SK-N-SH (cell line): ENCODE measurements at regions not wholly inside any gene's neighbourhood (a gene's known extent, or its start where the extent isn't known, plus 50 kb on each side); places are given as distances from the start of the nearest gene placed in this dataset.

ENCODE experiments used
- CTCF ChIA-PET: fragments of 300-600, 350-600 bp; formaldehyde crosslinking; extraction: SDS; loops from one replicate; lab custom pipeline; 2021; lab: Yijun Ruan, JAX
- POLR2A ChIA-PET: fragments of 350-600 bp; sonication (Branson Sonifier 250); formaldehyde crosslinking; extraction: SDS; loops from one replicate; lab custom pipeline; 2020; ENCODE audit warnings: antibody characterized with exemption, inconsistent platforms; lab: Yijun Ruan, JAX
- DNase-seq: peaks from one replicate; pipeline ENCODE4 v3.0.0; 2012
- H2AFZ ChIP-seq: fragments of 200-600 bp; sonication (generic); 2 replicates; pipeline ENCODE4 v1.8.1; 2016; ENCODE audit warnings: antibody characterized with exemption, mild to moderate bottlenecking, low read depth
- H3F3A ChIP-seq: fragments of 200-600 bp; sonication (generic); replicated peaks from 2 replicates; pipeline ENCODE3; 2016; ENCODE audit warnings: antibody characterized with exemption, mild to moderate bottlenecking; ENCODE audit not compliant: insufficient read depth
- H3K27ac ChIP-seq, 2 experiments: fragments of 200-500 bp in 1 of 2; fragments of 200-600 bp in 1 of 2; sonication (Bioruptor generic) in 1 of 2; sonication (generic), shearing (Covaris generic) in 1 of 2; 2 replicates each; pipeline versions ENCODE4 v1.5.1 to v1.6.1; 2014 to 2016; ENCODE audit warnings: low read depth in 2 of 2, inconsistent platforms in 1 of 2, low read length in 1 of 2, mild to moderate bottlenecking in 1 of 2, mixed read lengths in 1 of 2
- H3K27me3 ChIP-seq: fragments of 200-600 bp; sonication (generic), shearing (Covaris generic); 2 replicates; pipeline ENCODE4 v1.6.1; 2016; ENCODE audit warnings: mixed run types; ENCODE audit not compliant: insufficient read depth
- H3K36me3 ChIP-seq, 2 experiments: fragments of 200-500 bp in 1 of 2; fragments of 200-600 bp in 1 of 2; sonication (Bioruptor generic) in 1 of 2; sonication (generic) in 1 of 2; replicated peaks in 1 of 2; 2 replicates each; pipeline versions ENCODE3 to v1.5.1; 2014 to 2016; ENCODE audit warnings: low read length in 1 of 2, mild to moderate bottlenecking in 1 of 2; ENCODE audit not compliant: insufficient read depth in 2 of 2, control insufficient read depth in 1 of 2
- H3K4me1 ChIP-seq, 2 experiments: fragments of 200-500 bp in 1 of 2; fragments of 200-600 bp in 1 of 2; sonication (Bioruptor generic) in 1 of 2; sonication (generic), shearing (Covaris generic) in 1 of 2; 2 replicates each; pipeline versions ENCODE4 v1.5.1 to v1.6.1; 2014 to 2016; ENCODE audit warnings: low read depth in 1 of 2, low read length in 1 of 2, mixed run types in 1 of 2; ENCODE audit not compliant: insufficient read depth in 2 of 2, control insufficient read depth in 1 of 2
- H3K4me2 ChIP-seq: fragments of 200-600 bp; sonication (generic), shearing (Covaris generic); 2 replicates; pipeline ENCODE4 v1.6.1; 2017; ENCODE audit warnings: mixed run types
- H3K4me3 ChIP-seq, 2 experiments: fragments of 200-500 bp in 1 of 2; fragments of 200-600 bp in 1 of 2; sonication (Bioruptor generic) in 1 of 2; sonication (generic), shearing (Covaris generic) in 1 of 2; 2 replicates each; pipeline versions ENCODE4 v1.5.1 to v1.8.1; 2014 to 2016; ENCODE audit warnings: low read depth in 2 of 2, inconsistent platforms in 1 of 2, low read length in 1 of 2, mild to moderate bottlenecking in 1 of 2, mixed read lengths in 1 of 2, moderate library complexity in 1 of 2
- H3K79me2 ChIP-seq: fragments of 200-600 bp; sonication (generic); 2 replicates; pipeline ENCODE4 v1.8.1; 2017; ENCODE audit warnings: mild to moderate bottlenecking; ENCODE audit not compliant: insufficient read depth
- H3K9ac ChIP-seq: fragments of 200-600 bp; sonication (generic); 2 replicates; pipeline ENCODE4 v1.6.1; 2017; ENCODE audit warnings: mixed run types
- H3K9me2 ChIP-seq: fragments of 200-600 bp; sonication (generic); 2 replicates; pipeline ENCODE4 v1.6.1; 2017; ENCODE audit warnings: mixed run types
- H3K9me3 ChIP-seq: fragments of 200-600 bp; sonication (generic); 2 replicates; pipeline ENCODE4 v1.6.1; 2017; ENCODE audit warnings: mixed run types, mild to moderate bottlenecking, moderate library complexity
- H4K20me1 ChIP-seq: fragments of 200-600 bp; sonication (generic); 2 replicates; pipeline ENCODE4 v1.6.1; 2017; ENCODE audit warnings: mild to moderate bottlenecking, mixed run types; ENCODE audit not compliant: insufficient read depth
- CHD2 ChIP-seq: fragments of 150-350 bp; IDR thresholded peaks from 2 replicates; pipeline ENCODE4 v1.6.1; 2018; ENCODE audit warnings: low read length; ENCODE audit not compliant: partially characterized antibody
- CTCF ChIP-seq: fragments of 200-600 bp; sonication (generic); IDR thresholded peaks from 2 replicates; pipeline ENCODE4 v1.6.1; 2017; ENCODE audit warnings: antibody characterized with exemption, mild to moderate bottlenecking, moderate library complexity
- ELF1 ChIP-seq: IDR thresholded peaks from 2 replicates; pipeline ENCODE4 v1.4.0; 2012
- EP300 ChIP-seq, 2 experiments: IDR thresholded peaks; 2 replicates each; pipeline versions ENCODE4 v1.4.0 to v1.6.1; 2012; ENCODE audit warnings: borderline replicate concordance in 1 of 2, low read depth in 1 of 2, low read length in 1 of 2
- EZH2phosphoT487 ChIP-seq: fragments of 200-600 bp; sonication (generic); IDR thresholded peaks from 2 replicates; pipeline ENCODE4 v1.6.1; 2017; ENCODE audit warnings: low read depth, mixed run types, mild to moderate bottlenecking, antibody characterized with exemption, moderate library complexity, borderline replicate concordance
- FOXJ3 ChIP-seq: sonication (generic); formaldehyde crosslinking; IDR thresholded peaks from 2 replicates; pipeline ENCODE4 v1.5.1; 2020; ENCODE audit warnings: mild to moderate bottlenecking, missing genetic modification reagents
- GABPA ChIP-seq: IDR thresholded peaks from 2 replicates; pipeline ENCODE4 v1.4.0; 2012; ENCODE audit warnings: low read depth, mild to moderate bottlenecking
- IRF3 ChIP-seq: fragments of 150-350 bp; IDR thresholded peaks from 2 replicates; pipeline ENCODE4 v1.6.1; 2016; ENCODE audit warnings: mild to moderate bottlenecking, low read depth, low read length
- MXI1 ChIP-seq: IDR thresholded peaks from 2 replicates; pipeline ENCODE4 v1.6.1; 2012; ENCODE audit warnings: mild to moderate bottlenecking, low read depth, low read length, improper control_type of control experiment
- NFIC ChIP-seq: IDR thresholded peaks from 2 replicates; pipeline ENCODE4 v1.4.0; 2012; ENCODE audit warnings: borderline replicate concordance
- RAD21 ChIP-seq: IDR thresholded peaks from 2 replicates; pipeline ENCODE4 v1.6.1; 2012; ENCODE audit warnings: mild to moderate bottlenecking, low read length
- REST ChIP-seq: IDR thresholded peaks from 2 replicates; pipeline ENCODE4 v1.6.1; 2012; ENCODE audit warnings: mild to moderate bottlenecking, low read depth, low read length, moderate library complexity
- RFX5 ChIP-seq: IDR thresholded peaks from 2 replicates; pipeline ENCODE4 v1.6.1; 2012; ENCODE audit warnings: mild to moderate bottlenecking, improper control_type of control experiment, low read length
- SIN3A ChIP-seq: IDR thresholded peaks from 2 replicates; pipeline ENCODE4 v1.6.1; 2012; ENCODE audit warnings: low read depth, mild to moderate bottlenecking, low read length, moderate library complexity, borderline replicate concordance
- TCF12 ChIP-seq: IDR thresholded peaks from 2 replicates; pipeline ENCODE4 v1.4.0; 2012
- TEAD4 ChIP-seq: IDR thresholded peaks from 2 replicates; pipeline ENCODE4 v1.4.0; 2012; ENCODE audit warnings: mild to moderate bottlenecking, borderline replicate concordance; ENCODE audit not compliant: insufficient read depth
- YY1 ChIP-seq: IDR thresholded peaks from 2 replicates; pipeline ENCODE4 v1.4.0; 2012; ENCODE audit warnings: low read depth, mild to moderate bottlenecking
- ZBTB33 ChIP-seq: IDR thresholded peaks from 2 replicates; pipeline ENCODE4 v1.4.0; 2012; ENCODE audit warnings: low read depth, borderline replicate concordance
- WGBS: methylation state at CpG from one replicate; pipeline ENCODE4 v1.1.6; 2017; ENCODE audit warnings: low lambda C conversion rate; 5-methylcytosine and 5-hydroxymethylcytosine counted together

GRCh38 chr6:8857160-8857559 is 421.8 kb upstream of the SLC35B3 start:
- no peak for TF ChIP-seq CHD2
- TF ChIP-seq YY1, result no peak
- TF ChIP-seq SIN3A, result no peak
- TF ChIP-seq CTCF, result no peak
- no peak for TF ChIP-seq NFIC
- TF ChIP-seq TEAD4, result no peak
- TF ChIP-seq GABPA, result no peak
- no peak for TF ChIP-seq MXI1
- TF ChIP-seq REST, result no peak
- TF ChIP-seq EZH2phosphoT487, result no peak
- no peak for TF ChIP-seq RFX5
- TF ChIP-seq FOXJ3 (CRISPR knock-in tag), result no peak
- no peak for DNase-seq
- Histone ChIP-seq H3K27ac (no peak overlapping the region), H3K9me2 (no peaks in the 10 kb centered on the region), H3K4me1 (no peaks in the 10 kb centered on the region), H2AFZ (no peak overlapping the region), H3F3A (no peaks in the 10 kb centered on the region), H3K4me3 (no peak overlapping the region), H3K9ac (no peak overlapping the region), H4K20me1 (no peaks in the 10 kb centered on the region), H3K9me3 (no peaks in the 10 kb centered on the region), H3K79me2 (no peaks in the 10 kb centered on the region), H3K27me3 (no peaks in the 10 kb centered on the region), H3K4me2 (no peak overlapping the region), H3K36me3 (no peaks in the 10 kb centered on the region)
- ChIA-PET CTCF (no interaction called here), POLR2A (no interaction called here)
- 6% methylated on average over 2 of the region's 2 CpGs for whole genome bisulfite sequencing

GRCh38 chr6:8855411-8855810 is 420.1 kb upstream of the SLC35B3 start:
- no peak overlapping the region for H2AFZ ChIP-seq
- H3K79me2 ChIP-seq, result no peaks in the 10 kb centered on the region
- ChIA-PET POLR2A (no interaction called here), CTCF (no interaction called here)
- H3K9me3 ChIP-seq, result no peaks in the 10 kb centered on the region
- 20% methylated on average over 4 of the region's 4 CpGs for WGBS
- H3K9ac ChIP-seq, result no peak overlapping the region
- DNase-seq, result no peak
- H3K4me3 ChIP-seq, result no peak overlapping the region
- no peaks in the 10 kb centered on the region for H3K36me3 ChIP-seq
- H3F3A ChIP-seq, result no peaks in the 10 kb centered on the region
- H3K4me1 ChIP-seq, result no peaks in the 10 kb centered on the region
- H4K20me1 ChIP-seq, result no peaks in the 10 kb centered on the region
- H3K27me3 ChIP-seq, result no peaks in the 10 kb centered on the region
- H3K9me2 ChIP-seq, result no peaks in the 10 kb centered on the region
- H3K4me2 ChIP-seq, result no peak overlapping the region
- H3K27ac ChIP-seq, result no peak overlapping the region
- TF ChIP-seq YY1 (no peak), TEAD4 (no peak), EZH2phosphoT487 (no peak), SIN3A (no peak), TCF12 (no peak), RAD21 (no peak), FOXJ3 (CRISPR knock-in tag) (no peak), IRF3 (no peak), MXI1 (no peak), EP300 (IDR thresholded peaks at IDR 0.05; ENCODE audit: borderline replicate concordance in 1 of 2, low read depth in 1 of 2, low read length in 1 of 2) (no peak), RFX5 (no peak), GABPA (no peak), ELF1 (no peak), ZBTB33 (no peak), CHD2 (no peak)
